Transverse colon (tissue), 4 donors: ENCODE measurements at regions not wholly inside any gene's neighbourhood (a gene's known extent, or its start where the extent isn't known, plus 50 kb on each side); places are given as distances from the start of the nearest gene placed in this dataset.

ENCODE experiments used
- DNase-seq: peaks from one replicate; pipeline ENCODE4 v3.0.0-alpha.2; 2019
- H3K27ac ChIP-seq, 4 donors: fragments of 200-600 bp; sonication (generic); 2 replicates each; pipeline ENCODE4 v1.5.1; 2016 to 2018; ENCODE audit warnings: inconsistent platforms in 4 of 4
- H3K27me3 ChIP-seq: fragments of 200-600 bp; sonication (generic); 2 replicates; pipeline ENCODE4 v1.5.1; 2017; ENCODE audit warnings: inconsistent platforms
- H3K36me3 ChIP-seq, 4 donors: fragments of 200-600 bp; sonication (generic); 2 replicates each; pipeline ENCODE4 v1.5.1; 2017 to 2019; ENCODE audit warnings: inconsistent platforms in 4 of 4
- H3K4me1 ChIP-seq, 4 donors: fragments of 200-600 bp; sonication (generic); 2 replicates each; pipeline ENCODE4 v1.5.1; 2017 to 2020; ENCODE audit warnings: inconsistent platforms in 4 of 4
- H3K4me3 ChIP-seq, 4 donors: fragments of 200-600 bp; sonication (generic); 1 replicate in 1 of 4; 2 replicates in 3 of 4; pipeline versions ENCODE4 v1.5.1 to v1.6.1; 2017 to 2019; ENCODE audit warnings: inconsistent platforms in 4 of 4
- H3K9me3 ChIP-seq, 2 donors: fragments of 200-600 bp; sonication (generic); 2 replicates each; pipeline ENCODE4 v1.5.1; 2017 to 2019; ENCODE audit warnings: inconsistent platforms in 2 of 2
- EP300 ChIP-seq: sonication (generic); formaldehyde crosslinking; IDR thresholded peaks from one replicate; pipeline ENCODE4 v1.6.1; 2017; ENCODE audit warnings: antibody characterized with exemption, low read depth
- POLR2A ChIP-seq: fragments of 450-650 bp; IDR thresholded peaks from one replicate; pipeline ENCODE4 v1.6.1; 2016; ENCODE audit warnings: antibody characterized with exemption, mild to moderate bottlenecking, moderate library complexity
- POLR2AphosphoS5 ChIP-seq, 3 donors: sonication (generic); formaldehyde crosslinking; IDR thresholded peaks; one replicate each; pipeline ENCODE4 v1.6.1; 2016; ENCODE audit warnings: antibody characterized with exemption in 3 of 3
- WGBS, 2 donors: methylation state at CpG; one replicate each; pipeline ENCODE4 v1.1.5; 2018; ENCODE audit warnings: low coverage in 1 of 2; 5-methylcytosine and 5-hydroxymethylcytosine counted together
- in situ Hi-C, 4 donors: fragments of 200-750 bp; cut with MboI; loops; one replicate each; pipeline versions ENCODE4 v1.15.0 to v1.15.1; 2017; ENCODE audit warnings: low sequenced_read_pairs in 3 of 4, low pct_ligation_motif_present in 1 of 4, low pct_unique_long_range_greater_than_20kb in 1 of 4
- intact Hi-C: fragments of 100-400 bp; cut with DNase I; formaldehyde crosslinking; loops from one replicate; pipeline ENCODE4 v1.15.1; 2023; ENCODE audit warnings: low total_unique reads
- TF ChIP-seq, protein P1 (sequence below), 5 experiments: fragments of 200-600 bp in 3 of 5; fragments of 450-650 bp in 2 of 5; sonication (generic) in 3 of 5; IDR thresholded peaks; 1 replicate in 2 of 5; 2 replicates in 3 of 5; pipeline ENCODE4 v1.5.1; 2016 to 2017; ENCODE audit warnings: antibody characterized with exemption in 5 of 5, inconsistent platforms in 3 of 5, mild to moderate bottlenecking in 2 of 5, moderate library complexity in 1 of 5

DNA sequence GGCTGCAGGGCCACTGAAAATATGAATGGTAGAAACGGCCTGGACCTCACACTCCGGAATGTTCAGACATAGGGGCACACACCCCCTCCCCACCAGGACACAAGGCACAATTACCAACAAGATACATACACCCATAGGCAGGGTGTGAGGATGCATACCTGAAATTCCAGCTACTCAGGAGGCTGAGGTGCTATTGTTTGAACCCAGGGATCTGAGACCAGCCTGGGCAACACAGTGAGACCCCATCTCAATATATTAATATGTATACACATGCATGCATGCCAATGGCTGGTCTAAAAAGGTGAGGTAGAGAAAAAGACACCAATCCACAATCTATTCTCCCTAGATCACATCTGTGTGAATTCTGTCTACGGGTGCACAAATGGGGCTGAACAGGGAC is 403.3 kb downstream of the SHANK2 start:
- no peak for DNase-seq
- in situ Hi-C loops = no loop called here
- Histone ChIP-seq H3K27me3 (no peaks in the 10 kb centered on the region), H3K36me3 (no peaks in the 10 kb centered on the region), H3K4me1 (no peaks in the 10 kb centered on the region), H3K9me3 (no peaks in the 10 kb centered on the region), H3K4me3 (no peak overlapping the region), H3K27ac (no peak overlapping the region)
- TF ChIP-seq, protein P1, sequence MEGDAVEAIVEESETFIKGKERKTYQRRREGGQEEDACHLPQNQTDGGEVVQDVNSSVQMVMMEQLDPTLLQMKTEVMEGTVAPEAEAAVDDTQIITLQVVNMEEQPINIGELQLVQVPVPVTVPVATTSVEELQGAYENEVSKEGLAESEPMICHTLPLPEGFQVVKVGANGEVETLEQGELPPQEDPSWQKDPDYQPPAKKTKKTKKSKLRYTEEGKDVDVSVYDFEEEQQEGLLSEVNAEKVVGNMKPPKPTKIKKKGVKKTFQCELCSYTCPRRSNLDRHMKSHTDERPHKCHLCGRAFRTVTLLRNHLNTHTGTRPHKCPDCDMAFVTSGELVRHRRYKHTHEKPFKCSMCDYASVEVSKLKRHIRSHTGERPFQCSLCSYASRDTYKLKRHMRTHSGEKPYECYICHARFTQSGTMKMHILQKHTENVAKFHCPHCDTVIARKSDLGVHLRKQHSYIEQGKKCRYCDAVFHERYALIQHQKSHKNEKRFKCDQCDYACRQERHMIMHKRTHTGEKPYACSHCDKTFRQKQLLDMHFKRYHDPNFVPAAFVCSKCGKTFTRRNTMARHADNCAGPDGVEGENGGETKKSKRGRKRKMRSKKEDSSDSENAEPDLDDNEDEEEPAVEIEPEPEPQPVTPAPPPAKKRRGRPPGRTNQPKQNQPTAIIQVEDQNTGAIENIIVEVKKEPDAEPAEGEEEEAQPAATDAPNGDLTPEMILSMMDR (IDR thresholded peaks at IDR 0.05) = no peak
- TF ChIP-seq POLR2A (no peak), POLR2AphosphoS5 (IDR thresholded peaks at IDR 0.05) (no peak), EP300 (no peak)
- intact Hi-C loops = no loop called here
- 60 to 78% methylated on average over 1 to 3 of the region's 3 CpGs for WGBS, 2 donors

DNA sequence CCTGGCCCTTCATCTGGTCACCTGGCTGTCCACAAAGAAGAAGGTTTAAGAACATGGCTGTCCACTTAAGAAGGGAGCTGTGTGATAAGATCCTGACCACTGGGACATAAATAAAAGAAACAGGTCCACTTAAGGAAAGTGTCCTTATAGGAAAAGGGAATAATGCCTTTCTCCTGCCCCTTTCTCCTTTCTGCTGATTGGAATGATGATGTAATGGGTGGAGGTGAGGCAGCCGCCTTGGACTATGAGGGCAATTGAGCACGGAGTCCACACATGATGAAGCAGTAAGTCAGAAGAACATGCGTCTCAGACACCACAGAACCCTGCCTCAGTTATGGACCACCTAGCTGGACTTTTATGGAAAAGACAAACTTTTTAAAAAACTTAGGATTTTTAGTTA is 401.1 kb downstream of the SHANK2 start:
- no peak overlapping the region for H3K4me3 ChIP-seq

DNA sequence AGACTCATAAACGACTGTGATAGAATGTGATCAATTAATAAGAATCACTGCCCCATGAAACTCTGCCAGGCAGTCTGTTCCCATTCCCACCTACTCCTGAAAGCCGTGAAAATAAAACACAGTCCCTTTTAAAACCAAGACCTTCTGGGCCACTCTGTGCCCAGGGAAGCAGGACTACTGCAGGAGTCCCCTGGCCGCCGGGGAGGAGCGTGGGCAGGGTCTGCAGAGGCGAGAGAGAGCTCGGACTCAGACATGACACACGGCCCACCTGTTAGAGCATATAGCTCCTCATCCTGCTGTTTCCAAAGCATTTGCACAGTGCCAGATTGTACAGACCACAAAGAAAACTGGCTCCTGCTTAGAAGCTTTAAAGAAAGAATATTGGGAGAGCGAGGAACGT is 400.5 kb downstream of the SHANK2 start:
- in situ Hi-C loops = no loop called here
- intact Hi-C loops = no loop called here
- Histone ChIP-seq H3K4me3 (no peak overlapping the region), H3K27ac (no peak overlapping the region), H3K4me1 (no peaks in the 10 kb centered on the region), H3K36me3 (no peaks in the 10 kb centered on the region), H3K9me3 (no peaks in the 10 kb centered on the region), H3K27me3 (no peaks in the 10 kb centered on the region)
- DNase-seq = no peak
- TF ChIP-seq, protein P1 (IDR thresholded peaks at IDR 0.05) = no peak
- TF ChIP-seq POLR2AphosphoS5 (IDR thresholded peaks at IDR 0.05) (no peak), EP300 (no peak), POLR2A (no peak)
- 90 to 100% methylated on average over 4 to 10 of the region's 10 CpGs for WGBS, 2 donors

More for the DNA sequence above, 401.1 kb downstream of the SHANK2 start:
- DNase-seq = no peak
- Histone ChIP-seq H3K36me3 (no peaks in the 10 kb centered on the region), H3K27ac (no peak overlapping the region), H3K9me3 (no peaks in the 10 kb centered on the region), H3K4me1 (no peaks in the 10 kb centered on the region), H3K27me3 (no peaks in the 10 kb centered on the region)
- TF ChIP-seq POLR2AphosphoS5 (IDR thresholded peaks at IDR 0.05) = no peak
- TF ChIP-seq, protein P1 (IDR thresholded peaks at IDR 0.05) = no peak
- in situ Hi-C loops (no loop called here), intact Hi-C loops (no loop called here)
- 94 to 100% methylated on average over 3 of the region's 3 CpGs for WGBS, 2 donors

DNA sequence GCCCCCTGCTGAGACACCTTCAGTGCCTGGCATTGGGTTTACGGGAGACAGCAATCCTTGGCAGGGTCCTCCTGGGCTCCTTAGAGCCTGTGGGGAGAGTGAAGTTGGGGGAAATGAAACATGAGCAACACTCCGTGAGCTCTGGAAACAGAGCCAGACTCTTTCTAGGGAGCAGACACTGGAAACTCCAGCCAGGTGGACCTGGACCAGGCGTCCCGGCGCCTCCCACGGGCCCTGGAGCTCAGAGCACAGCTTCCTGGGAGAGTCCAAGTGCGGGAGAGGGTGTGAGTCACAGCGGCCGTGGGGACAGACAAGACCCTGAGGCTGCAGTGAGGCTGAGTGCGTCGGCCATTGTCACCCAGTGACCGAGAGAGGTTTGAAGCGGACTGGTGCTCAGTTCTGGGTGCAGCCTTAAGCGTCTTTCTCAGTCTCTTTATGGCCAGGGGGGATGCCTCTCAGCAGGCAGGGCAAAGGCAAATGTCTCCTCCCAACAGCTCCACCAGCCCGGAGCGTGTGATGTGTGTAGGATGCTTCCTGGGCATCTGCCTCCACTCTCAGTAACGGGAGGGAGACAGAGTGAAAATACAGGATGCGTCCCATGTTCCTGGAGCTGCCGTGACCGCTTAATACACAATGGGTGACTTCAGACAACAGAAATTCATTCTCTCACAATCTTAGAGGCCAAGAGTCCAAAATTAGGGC is 399.2 kb downstream of the SHANK2 start:
- Histone ChIP-seq H3K4me1 (no peaks in the 10 kb centered on the region), H3K9me3 (no peaks in the 10 kb centered on the region), H3K36me3 (no peaks in the 10 kb centered on the region), H3K27me3 (no peaks in the 10 kb centered on the region), H3K4me3 (no peak overlapping the region), H3K27ac (no peak overlapping the region)
- intact Hi-C loops = no loop called here
- DNase-seq = no peak
- in situ Hi-C loops = no loop called here
- TF ChIP-seq EP300 (no peak), POLR2A (no peak), POLR2AphosphoS5 (IDR thresholded peaks at IDR 0.05) (no peak)
- TF ChIP-seq, protein P1 (IDR thresholded peaks at IDR 0.05) = no peak
- 84% methylated on average over 7 to 20 of the region's 20 CpGs for WGBS, 2 donors
